IMR-90 (cell line): ENCODE measurements at regions not wholly inside any gene's neighbourhood (a gene's known extent, or its start where the extent isn't known, plus 50 kb on each side); places are given as distances from the start of the nearest gene placed in this dataset.

Experiments
- ATAC-seq: fragments of 200-7000 bp; cut with Tn5 transposase; 2 replicates; pipeline ENCODE4 v1.9.1; 2020; ENCODE audit warnings: low read depth, mild to moderate bottlenecking, moderate library complexity
- BruUV-seq: library from RNA; stranded (reverse); fragments of 400-500 nt; replicated peaks from 2 replicates; lab custom pipeline; 2021; lab: Mats Ljungman, UMichigan
- CTCF ChIA-PET: fragments of 300-600 bp; formaldehyde crosslinking; extraction: SDS; loops from one replicate; lab custom pipeline; 2021; ENCODE audit warnings: antibody characterized with exemption; lab: Yijun Ruan, JAX
- POLR2A ChIA-PET: fragments of 300-600 bp; sonication (Branson Sonifier 250); formaldehyde crosslinking; loops from one replicate; lab custom pipeline; 2022; ENCODE audit warnings: antibody characterized with exemption; ENCODE audit not compliant: unreplicated experiment; lab: Charles Lee
- DNase-seq: peaks from one replicate; pipeline ENCODE4 v3.0.0; 2013
- H2AFZ ChIP-seq: replicated peaks from 2 replicates; pipeline ENCODE3; 2013; ENCODE audit warnings: low read length, mild to moderate bottlenecking; ENCODE audit not compliant: poor library complexity
- H2AK5ac ChIP-seq: 2 replicates; pipeline ENCODE4 v1.6.1; 2013; ENCODE audit warnings: low read depth, low read length, inconsistent platforms
- H2AK9ac ChIP-seq: replicated peaks from 2 replicates; pipeline ENCODE3; 2013; ENCODE audit warnings: mild to moderate bottlenecking, low read depth, low read length, moderate library complexity; ENCODE audit not compliant: poor library complexity
- H2BK120ac ChIP-seq: 2 replicates; pipeline ENCODE4 v1.6.1; 2013; ENCODE audit warnings: low read depth, low read length, inconsistent platforms
- H2BK15ac ChIP-seq: 3 replicates; pipeline ENCODE4 v1.6.1; 2013; ENCODE audit warnings: low read depth, low read length, inconsistent platforms
- H2BK20ac ChIP-seq: 2 replicates; pipeline ENCODE4 v1.6.1; 2013; ENCODE audit warnings: low read depth, mild to moderate bottlenecking, inconsistent platforms, low read length, moderate library complexity
- H2BK5ac ChIP-seq: 2 replicates; pipeline ENCODE4 v1.6.1; 2013; ENCODE audit warnings: mild to moderate bottlenecking, low read depth, low read length, inconsistent platforms; ENCODE audit not compliant: poor library complexity, severe bottlenecking
- H3K14ac ChIP-seq: replicated peaks from 2 replicates; pipeline ENCODE4 v1.6.1; 2013; ENCODE audit warnings: low read depth, low read length, inconsistent platforms
- H3K18ac ChIP-seq: 2 replicates; pipeline ENCODE4 v1.6.1; 2013; ENCODE audit warnings: low read depth, low read length, control low read depth
- H3K23ac ChIP-seq: 2 replicates; pipeline ENCODE4 v1.6.1; 2013; ENCODE audit warnings: low read depth, low read length, inconsistent platforms
- H3K27ac ChIP-seq: 2 replicates; pipeline ENCODE4 v1.5.1; 2013; ENCODE audit warnings: mild to moderate bottlenecking, control low read depth, low read length; ENCODE audit not compliant: insufficient read depth
- H3K27me3 ChIP-seq: 2 replicates; pipeline ENCODE4 v1.6.1; 2013; ENCODE audit warnings: low read length; ENCODE audit not compliant: control insufficient read depth, insufficient read depth
- H3K36me3 ChIP-seq: 2 replicates; pipeline ENCODE4 v1.6.1; 2013; ENCODE audit warnings: low read length, mixed read lengths; ENCODE audit not compliant: control insufficient read depth, insufficient read depth
- H3K4ac ChIP-seq: 2 replicates; pipeline ENCODE4 v1.6.1; 2013; ENCODE audit warnings: low read depth, low read length, inconsistent platforms
- H3K4me1 ChIP-seq: 2 replicates; pipeline ENCODE4 v1.6.1; 2013; ENCODE audit warnings: low read length, mixed read lengths; ENCODE audit not compliant: control insufficient read depth, insufficient read depth
- H3K4me2 ChIP-seq: 2 replicates; pipeline ENCODE4 v1.6.1; 2013; ENCODE audit warnings: low read depth, mild to moderate bottlenecking, control low read depth, low read length, moderate library complexity
- H3K4me3 ChIP-seq: 2 replicates; pipeline ENCODE4 v1.5.1; 2013; ENCODE audit warnings: low read depth, mild to moderate bottlenecking, control low read depth, low read length, moderate library complexity; ENCODE audit not compliant: insufficient read depth
- H3K56ac ChIP-seq: 2 replicates; pipeline ENCODE4 v1.6.1; 2013; ENCODE audit warnings: low read length, inconsistent platforms; ENCODE audit not compliant: insufficient read depth; ENCODE audit errors: extremely low read depth
- H3K79me1 ChIP-seq, 2 experiments: 2 replicates each; pipeline ENCODE4 v1.6.1; 2013; ENCODE audit warnings: low read length in 2 of 2, inconsistent platforms in 1 of 2, low read depth in 1 of 2
- H3K9ac ChIP-seq: 2 replicates; pipeline ENCODE4 v1.6.1; 2013; ENCODE audit warnings: low read depth, low read length, control low read depth
- H3K9me1 ChIP-seq: 2 replicates; pipeline ENCODE4 v1.6.1; 2013; ENCODE audit warnings: low read length, inconsistent platforms; ENCODE audit not compliant: insufficient read depth
- H3K9me3 ChIP-seq: 2 replicates; pipeline ENCODE4 v1.6.1; 2013; ENCODE audit warnings: low read length; ENCODE audit not compliant: control insufficient read depth, insufficient read depth
- H4K20me1 ChIP-seq: 2 replicates; pipeline ENCODE4 v1.6.1; 2013; ENCODE audit warnings: low read length, inconsistent platforms; ENCODE audit not compliant: insufficient read depth
- H4K5ac ChIP-seq: 2 replicates; pipeline ENCODE4 v1.6.1; 2013; ENCODE audit warnings: mild to moderate bottlenecking, low read depth, low read length, control low read depth
- H4K8ac ChIP-seq, 2 experiments: 2 replicates each; pipeline ENCODE4 v1.6.1; 2013; ENCODE audit warnings: low read depth in 2 of 2, low read length in 2 of 2, control low read depth in 1 of 2, inconsistent platforms in 1 of 2
- H4K91ac ChIP-seq: 2 replicates; pipeline ENCODE4 v1.6.1; 2013; ENCODE audit warnings: low read depth, low read length, inconsistent platforms; ENCODE audit not compliant: insufficient read depth
- BHLHE40 ChIP-seq: fragments of 150-350 bp; IDR thresholded peaks from 2 replicates; pipeline ENCODE4 v1.6.1; 2016; ENCODE audit warnings: mild to moderate bottlenecking, low read depth, low read length
- CEBPB ChIP-seq: IDR thresholded peaks from 2 replicates; pipeline ENCODE4 v1.6.1; 2012; ENCODE audit warnings: low read depth, low read length, improper control_type of control experiment
- CHD1 ChIP-seq: IDR thresholded peaks from 2 replicates; pipeline ENCODE4 v1.6.1; 2012; ENCODE audit warnings: low read depth, low read length, improper control_type of control experiment
- CTCF ChIP-seq: conservative IDR thresholded peaks from 2 replicates; pipeline ENCODE4 v1.5.1; 2012; ENCODE audit warnings: mild to moderate bottlenecking, low read depth, low read length, improper control_type of control experiment
- FOS ChIP-seq: fragments of 150-350 bp; IDR thresholded peaks from 2 replicates; pipeline ENCODE4 v1.6.1; 2016; ENCODE audit warnings: low read depth, low read length
- MAFK ChIP-seq: IDR thresholded peaks from 2 replicates; pipeline ENCODE4 v1.6.1; 2012; ENCODE audit warnings: low read depth, low read length, improper control_type of control experiment
- MAZ ChIP-seq: IDR thresholded peaks from 2 replicates; pipeline ENCODE4 v1.6.1; 2012; ENCODE audit warnings: low read depth, mild to moderate bottlenecking, low read length, improper control_type of control experiment, moderate library complexity, borderline replicate concordance
- MXI1 ChIP-seq: IDR thresholded peaks from 2 replicates; pipeline ENCODE4 v1.6.1; 2012; ENCODE audit warnings: low read depth, mild to moderate bottlenecking, low read length, moderate library complexity, borderline replicate concordance
- NFE2L2 ChIP-seq: fragments of 150-350 bp; IDR thresholded peaks from 2 replicates; pipeline ENCODE4 v1.6.1; 2016; ENCODE audit warnings: low read depth, mild to moderate bottlenecking, low read length
- POLR2A ChIP-seq: IDR thresholded peaks from 2 replicates; pipeline ENCODE4 v1.6.1; 2012; ENCODE audit warnings: mild to moderate bottlenecking, low read depth, low read length
- RCOR1 ChIP-seq: IDR thresholded peaks from 2 replicates; pipeline ENCODE4 v1.6.1; 2012; ENCODE audit warnings: mild to moderate bottlenecking, low read length, improper control_type of control experiment; ENCODE audit not compliant: insufficient replicate concordance
- RFX5 ChIP-seq: IDR thresholded peaks from 2 replicates; pipeline ENCODE4 v1.8.0; 2012; ENCODE audit warnings: low read depth, mild to moderate bottlenecking, low read length, moderate library complexity
- SMC3 ChIP-seq: fragments of 150-350 bp; IDR thresholded peaks from 2 replicates; pipeline ENCODE4 v1.6.1; 2016; ENCODE audit warnings: low read depth, mild to moderate bottlenecking, antibody characterized with exemption, low read length, moderate library complexity
- USF2 ChIP-seq: fragments of 150-350 bp; IDR thresholded peaks from 2 replicates; pipeline ENCODE4 v1.6.1; 2017; ENCODE audit warnings: mild to moderate bottlenecking, antibody characterized with exemption, low read length, low read depth
- WGBS, 2 experiments: methylation state at CpG; one replicate each; pipeline versions ENCODE4 v1.1.5 to v1.1.7; 2013; ENCODE audit warnings: missing lambda C conversion rate in 2 of 2; ENCODE audit not compliant: insufficient read length in 1 of 2; ENCODE audit errors: extremely low coverage in 2 of 2; 5-methylcytosine and 5-hydroxymethylcytosine counted together
- dilution Hi-C: fragments of 300-500 bp; cut with HindIII; formaldehyde crosslinking; loops from one replicate; pipeline ENCODE4 v1.14.3; 2018; ENCODE audit warnings: low sequenced_read_pairs; ENCODE audit not compliant: unreplicated experiment
- in situ Hi-C: fragments of 300-500 bp; cut with MboI; formaldehyde crosslinking; loops from 3 replicates; pipeline ENCODE4 v1.14.3; 2019; ENCODE audit warnings: low sequenced_read_pairs, inconsistent platforms, mixed read lengths
- intact Hi-C: fragments of 100-400 bp; cut with micrococcal nuclease; formaldehyde crosslinking; loops from 2 replicates; pipeline ENCODE4 v1.10.0; 2022

GRCh38 chr5:174362514-174362913 lies 317.0 kb downstream of the NSG2 start:
- no peak overlapping the region for H3K4me3 ChIP-seq
- no peak overlapping the region for H2BK120ac ChIP-seq
- CTCF ChIA-PET: no interaction called here
- no peak overlapping the region for H3K14ac ChIP-seq
- H4K5ac ChIP-seq: no peak overlapping the region
- POLR2A ChIA-PET: no interaction called here
- no peak overlapping the region for H3K4ac ChIP-seq
- H3K27me3 ChIP-seq: no peaks in the 10 kb centered on the region; the same call in 1 of the 2 replicates
- H3K56ac ChIP-seq: no peak overlapping the region
- H2AK5ac ChIP-seq: no peak overlapping the region
- no peak overlapping the region for H3K27ac ChIP-seq
- TF ChIP-seq NFE2L2: no peak
- no peak for TF ChIP-seq MAZ
- no peak for TF ChIP-seq CTCF
- no peak for TF ChIP-seq USF2
- TF ChIP-seq RFX5: no peak
- TF ChIP-seq MXI1: no peak
- TF ChIP-seq BHLHE40: no peak
- TF ChIP-seq FOS: no peak
- no peak for TF ChIP-seq POLR2A
- no peak for TF ChIP-seq SMC3
- no peak for TF ChIP-seq MAFK
- TF ChIP-seq CEBPB: no peak
- no peak for TF ChIP-seq CHD1
- TF ChIP-seq RCOR1: no peak
- H3K36me3 ChIP-seq: no peaks in the 10 kb centered on the region
- H3K4me2 ChIP-seq: no peak overlapping the region
- no CpG with 5 or more reads among the region's 2 CpGs for WGBS, 2 experiments
- intact Hi-C loops: no loop called here
- H3K4me1 ChIP-seq: no peaks in the 10 kb centered on the region
- H2AK9ac ChIP-seq: no peak overlapping the region
- no peak overlapping the region for H2BK20ac ChIP-seq
- H2BK15ac ChIP-seq: no peak overlapping the region
- no TSS peak for BruUV-seq
- H3K18ac ChIP-seq: no peak overlapping the region
- H2BK5ac ChIP-seq: no peak overlapping the region
- no peaks in the 10 kb centered on the region for H4K20me1 ChIP-seq
- in situ Hi-C loops: no loop called here
- no peak overlapping the region for H3K9ac ChIP-seq
- H4K8ac ChIP-seq: no peak overlapping the region
- no peak overlapping the region for H4K91ac ChIP-seq
- H3K23ac ChIP-seq: no peak overlapping the region
- no peak for ATAC-seq
- DNase-seq: no peak
- H3K79me1 ChIP-seq: no peaks in the 10 kb centered on the region
- no peak overlapping the region for H2AFZ ChIP-seq
- dilution Hi-C loops: no loop called here
- H3K9me1 ChIP-seq: no peaks in the 10 kb centered on the region
- peaks cover 3% of the 10 kb centered on the region; the same call in 1 of the 2 replicates for H3K9me3 ChIP-seq
